HG03139 (cell line): ENCODE measurements at regions not wholly inside any gene's neighbourhood (a gene's known extent, or its start where the extent isn't known, plus 50 kb on each side); places are given as distances from the start of the nearest gene placed in this dataset.

Source experiments
- ATAC-seq: cut with Tn5 transposase; IDR thresholded peaks from one replicate; pipeline ENCODE4 v1.9.1; 2021; ENCODE audit not compliant: unreplicated experiment

GRCh38 chr5:99928490-99928889, 606.7 kb upstream of the FAM174A start:
- ATAC-seq = no peak

- peak; percentile 62 for ATAC-seq
These were observed 608.7 kb upstream of the FAM174A start for GRCh38 chr5:99926463-99926862.

- no peak for ATAC-seq
These were observed 612.8 kb upstream of the FAM174A start for GRCh38 chr5:99922386-99922785.

GRCh38 chr5:99911971-99912370, 623.2 kb upstream of the FAM174A start:
- ATAC-seq = no peak

- ATAC-seq = no peak
These were observed 628.4 kb upstream of the FAM174A start for GRCh38 chr5:99906776-99907175.

GRCh38 chr5:99901972-99902371, 633.2 kb upstream of the FAM174A start:
- no peak for ATAC-seq

- no peak for ATAC-seq
These were observed 634.8 kb upstream of the FAM174A start for GRCh38 chr5:99900302-99900852.

- no peak for ATAC-seq
These were observed 655.2 kb upstream of the FAM174A start for GRCh38 chr5:99879791-99880511.

- no peak for ATAC-seq
These were observed 656.3 kb upstream of the FAM174A start for GRCh38 chr5:99878830-99879229.

GRCh38 chr5:99866740-99867139, 668.4 kb upstream of the FAM174A start:
- ATAC-seq = no peak

- ATAC-seq = no peak
These were observed 670.0 kb upstream of the FAM174A start for GRCh38 chr5:99865159-99865558.

- ATAC-seq = no peak
These were observed 699.4 kb upstream of the FAM174A start for GRCh38 chr5:99835791-99836190.

- ATAC-seq = no peak
These were observed 708.0 kb upstream of the FAM174A start for GRCh38 chr5:99827136-99827535.

- ATAC-seq = no peak
These were observed 717.4 kb upstream of the FAM174A start for GRCh38 chr5:99817796-99818195.

- ATAC-seq = no peak
These were observed 720.7 kb upstream of the FAM174A start for GRCh38 chr5:99814321-99815063.

GRCh38 chr5:99808657-99809230, 726.4 kb upstream of the FAM174A start:
- no peak for ATAC-seq

GRCh38 chr5:99807346-99807745, 727.8 kb upstream of the FAM174A start:
- no peak for ATAC-seq

- no peak for ATAC-seq
These were observed 740.1 kb upstream of the FAM174A start for GRCh38 chr5:99795031-99795430.

GRCh38 chr5:99788482-99788881, 746.7 kb upstream of the FAM174A start:
- no peak for ATAC-seq

- ATAC-seq = no peak
These were observed 760.0 kb upstream of the FAM174A start for GRCh38 chr5:99775189-99775588.

GRCh38 chr5:99773290-99773689, 761.9 kb upstream of the FAM174A start:
- no peak for ATAC-seq

GRCh38 chr5:99771296-99771695, 763.9 kb upstream of the FAM174A start:
- no peak for ATAC-seq
